NT2/D1 (cell line): ENCODE measurements at regions not wholly inside any gene's neighbourhood (a gene's known extent, or its start where the extent isn't known, plus 50 kb on each side); places are given as distances from the start of the nearest gene placed in this dataset.

Experiments used
- SUZ12 ChIP-seq: IDR thresholded peaks from 2 replicates; pipeline ENCODE4 v1.6.1; 2011; ENCODE audit not compliant: insufficient read length, insufficient read depth; ENCODE audit errors: extremely low read depth
- YY1 ChIP-seq: IDR thresholded peaks from 2 replicates; pipeline ENCODE4 v1.6.1; 2011; ENCODE audit not compliant: insufficient read length, insufficient read depth
- ZNF274 ChIP-seq: IDR thresholded peaks from 2 replicates; pipeline ENCODE4 v1.6.1; 2011; ENCODE audit warnings: mild to moderate bottlenecking, low read depth, low read length

GRCh38 chrX:123081776-123082175 lies 102.3 kb upstream of the GRIA3 start:
- TF ChIP-seq YY1: no peak
- no peak for TF ChIP-seq ZNF274
- TF ChIP-seq SUZ12: no peak
